HCT116 (cell line): ENCODE measurements at regions not wholly inside any gene's neighbourhood (a gene's known extent, or its start where the extent isn't known, plus 50 kb on each side); places are given as distances from the start of the nearest gene placed in this dataset.

Experiments used
- ATAC-seq: fragments of 200-7000 bp; cut with Tn5 transposase; 2 replicates; pipeline ENCODE4 v1.9.1; 2020; ENCODE audit warnings: mild to moderate bottlenecking, moderate library complexity
- BruUV-seq: library from RNA; stranded (reverse); fragments of 400-500 nt; replicated peaks from 2 replicates; lab custom pipeline; 2021; lab: Mats Ljungman, UMichigan
- CTCF ChIA-PET: fragments of 300-600 bp; sonication (Branson Sonifier 250); formaldehyde crosslinking; loops from one replicate; lab custom pipeline; 2021; ENCODE audit warnings: antibody characterized with exemption; lab: Charles Lee
- POLR2A ChIA-PET: fragments of 300-600, 350-600 bp; sonication (Branson Sonifier 250); formaldehyde crosslinking; loops from one replicate; lab custom pipeline; 2021; ENCODE audit warnings: antibody characterized with exemption; lab: Charles Lee
- RAD21 ChIA-PET, 2 experiments: fragments of 300-600 bp; sonication (Branson Sonifier 250); formaldehyde crosslinking; loops; one replicate each; lab custom pipeline; 2023; ENCODE audit warnings: low total read pairs in 2 of 2; ENCODE audit not compliant: uncharacterized antibody in 2 of 2, unreplicated experiment in 2 of 2, low non-redundant PET in 1 of 2; lab: Charles Lee
- DNase-seq: peaks from one replicate; pipeline ENCODE4 v3.0.0-alpha.2; 2010; ENCODE audit warnings: low read depth, low spot score
- H2AFZ ChIP-seq: fragments of 200-600 bp; shearing (Covaris generic), sonication (generic); 2 replicates; pipeline ENCODE4 v1.6.1; 2017; ENCODE audit warnings: low read depth, mixed run types, mixed read lengths, antibody characterized with exemption, low read length; ENCODE audit not compliant: poor library complexity, severe bottlenecking
- H3K27ac ChIP-seq: 2 replicates; pipeline ENCODE4 v1.5.1; 2012; ENCODE audit warnings: low read depth, low read length
- H3K27me3 ChIP-seq: fragments of 200-600 bp; sonication (generic); 2 replicates; pipeline ENCODE4 v1.6.1; 2016; ENCODE audit warnings: mixed run types, low read length, mixed read lengths; ENCODE audit not compliant: insufficient read depth
- H3K36me3 ChIP-seq, 2 experiments: fragments of 200-500 bp in 1 of 2; fragments of 200-600 bp in 1 of 2; sonication (Bioruptor generic) in 1 of 2; sonication (generic) in 1 of 2; 2 replicates each; pipeline versions ENCODE4 v1.5.1 to v1.6.1; 2014 to 2016; ENCODE audit warnings: low read length in 2 of 2, inconsistent platforms in 1 of 2, mixed read lengths in 1 of 2, mixed run types in 1 of 2; ENCODE audit not compliant: insufficient read depth in 2 of 2, control insufficient read depth in 1 of 2
- H3K4me1 ChIP-seq, 2 experiments: fragments of 200-600 bp in 1 of 2; sonication (generic) in 1 of 2; 2 replicates each; pipeline versions ENCODE4 v1.5.1 to v1.6.1; 2012 to 2017; ENCODE audit warnings: low read length in 2 of 2, inconsistent platforms in 1 of 2, mild to moderate bottlenecking in 1 of 2, mixed read lengths in 1 of 2, mixed run types in 1 of 2, moderate library complexity in 1 of 2; ENCODE audit not compliant: insufficient read depth in 2 of 2, control insufficient read depth in 1 of 2
- H3K4me2 ChIP-seq: fragments of 200-600 bp; sonication (generic); 2 replicates; pipeline ENCODE4 v1.6.1; 2017; ENCODE audit warnings: mixed run types, low read length, mixed read lengths
- H3K4me3 ChIP-seq, 2 experiments: fragments of 200-600 bp in 1 of 2; sonication (generic) in 1 of 2; replicated peaks in 1 of 2; 2 replicates each; pipeline ENCODE4 v1.5.1; 2011 to 2016; ENCODE audit warnings: low read length in 2 of 2, control low read depth in 1 of 2, low read depth in 1 of 2, mild to moderate bottlenecking in 1 of 2, mixed read lengths in 1 of 2, mixed run types in 1 of 2
- H3K79me2 ChIP-seq: fragments of 200-600 bp; sonication (generic); 2 replicates; pipeline ENCODE4 v1.6.1; 2017; ENCODE audit warnings: mild to moderate bottlenecking, mixed run types, low read length, moderate library complexity, mixed read lengths; ENCODE audit not compliant: insufficient read depth
- H3K9ac ChIP-seq: fragments of 200-600 bp; sonication (generic); 2 replicates; pipeline ENCODE4 v1.6.1; 2016; ENCODE audit warnings: low read length, mixed read lengths
- H3K9me2 ChIP-seq: fragments of 200-600 bp; sonication (generic), shearing (Covaris generic); 2 replicates; pipeline ENCODE4 v1.6.1; 2017; ENCODE audit warnings: mixed run types, mild to moderate bottlenecking, moderate library complexity; ENCODE audit not compliant: insufficient read depth
- H3K9me3 ChIP-seq, 2 experiments: fragments of 200-500 bp in 1 of 2; fragments of 200-600 bp in 1 of 2; sonication (Bioruptor generic) in 1 of 2; sonication (generic) in 1 of 2; 2 replicates each; pipeline ENCODE4 v1.6.1; 2014 to 2017; ENCODE audit warnings: low read length in 2 of 2, mixed read lengths in 2 of 2, inconsistent platforms in 1 of 2, low read depth in 1 of 2, mild to moderate bottlenecking in 1 of 2, mixed run types in 1 of 2, moderate library complexity in 1 of 2; ENCODE audit not compliant: control insufficient read depth in 1 of 2, insufficient read depth in 1 of 2
- H4K20me1 ChIP-seq: fragments of 200-600 bp; sonication (generic), shearing (Covaris generic); 2 replicates; pipeline ENCODE4 v1.6.1; 2017; ENCODE audit warnings: mixed run types, mild to moderate bottlenecking, moderate library complexity; ENCODE audit not compliant: insufficient read depth
- CBX3 ChIP-seq: IDR thresholded peaks from 2 replicates; pipeline ENCODE4 v1.6.1; 2012; ENCODE audit warnings: low read depth
- CEBPB ChIP-seq: IDR thresholded peaks from 2 replicates; pipeline ENCODE4 v1.6.1; 2012; ENCODE audit warnings: low read depth
- CTCF ChIP-seq, 3 experiments: fragments of 200-600 bp in 1 of 3; sonication (generic) in 1 of 3; IDR thresholded peaks in 2 of 3; conservative IDR thresholded peaks in 1 of 3; 2 replicates each; pipeline ENCODE4 v1.5.1; 2012 to 2017; ENCODE audit warnings: low read depth in 2 of 3, low read length in 2 of 3, antibody characterized with exemption in 1 of 3, borderline replicate concordance in 1 of 3, control low read depth in 1 of 3, mild to moderate bottlenecking in 1 of 3, mixed read lengths in 1 of 3, mixed run types in 1 of 3, moderate library complexity in 1 of 3; ENCODE audit not compliant: insufficient read depth in 1 of 3
- FOSL1 ChIP-seq: IDR thresholded peaks from 2 replicates; pipeline ENCODE4 v1.6.1; 2012; ENCODE audit warnings: low read depth
- JUND ChIP-seq: IDR thresholded peaks from 2 replicates; pipeline ENCODE4 v1.6.1; 2012
- MAX ChIP-seq: IDR thresholded peaks from 2 replicates; pipeline ENCODE4 v1.6.1; 2012
- POLR2A ChIP-seq: IDR thresholded peaks from 2 replicates; pipeline ENCODE4 v1.7.0; 2011; ENCODE audit warnings: borderline replicate concordance; ENCODE audit not compliant: insufficient read depth, insufficient read length; ENCODE audit errors: extremely low read depth
- POLR2AphosphoS5 ChIP-seq: IDR thresholded peaks from 2 replicates; pipeline ENCODE4 v1.6.1; 2011; ENCODE audit warnings: mild to moderate bottlenecking, low read depth, low read length, moderate library complexity
- REST ChIP-seq: IDR thresholded peaks from 2 replicates; pipeline ENCODE4 v1.6.1; 2012; ENCODE audit warnings: low read depth
- SIN3A ChIP-seq: IDR thresholded peaks from 2 replicates; pipeline ENCODE4 v1.6.1; 2012; ENCODE audit warnings: low read depth
- SP1 ChIP-seq: IDR thresholded peaks from 2 replicates; pipeline ENCODE4 v1.6.1; 2012; ENCODE audit warnings: low read depth
- TCF7L2 ChIP-seq: IDR thresholded peaks from 2 replicates; pipeline ENCODE4 v1.7.0; 2011; ENCODE audit warnings: borderline replicate concordance, inconsistent platforms; ENCODE audit not compliant: insufficient read depth, insufficient read length; ENCODE audit errors: extremely low read depth
- YY1 ChIP-seq: IDR thresholded peaks from 2 replicates; pipeline ENCODE4 v1.6.1; 2011; ENCODE audit warnings: low read length, low read depth, moderate library complexity, mild to moderate bottlenecking; ENCODE audit not compliant: insufficient replicate concordance; ENCODE audit errors: extremely low read depth
- intact Hi-C: fragments of 100-400 bp; cut with micrococcal nuclease; formaldehyde crosslinking; loops from 2 replicates; pipeline ENCODE4 v1.10.0; 2022

GRCh38 chr7:113793171-113793570 is 125.6 kb downstream of the PPP1R3A start:
- H3K4me1 ChIP-seq, result no peaks in the 10 kb centered on the region
- no peak overlapping the region for H3K4me3 ChIP-seq
- no peak overlapping the region for H2AFZ ChIP-seq
- TF ChIP-seq SIN3A (no peak), POLR2AphosphoS5 (no peak), JUND (no peak)
- no peaks in the 10 kb centered on the region for H4K20me1 ChIP-seq
- ChIA-PET RAD21 (no interaction called here), CTCF (no interaction called here), POLR2A (no interaction called here)
- H3K27me3 ChIP-seq, result no peaks in the 10 kb centered on the region
- DNase-seq, result no peak
- H3K4me2 ChIP-seq, result no peak overlapping the region
- H3K27ac ChIP-seq, result no peak overlapping the region
- no peak overlapping the region for H3K9ac ChIP-seq
- H3K79me2 ChIP-seq, result no peaks in the 10 kb centered on the region
- BruUV-seq, result no TSS peak
- peaks cover 4% of the 10 kb centered on the region; the same call in 1 of the 2 replicates for H3K9me2 ChIP-seq
- H3K36me3 ChIP-seq, result no peaks in the 10 kb centered on the region
- no peak for ATAC-seq
- intact Hi-C loops, result no loop called here
- H3K9me3 ChIP-seq, result no peaks in the 10 kb centered on the region

- Histone ChIP-seq H3K9me2 (peaks cover 4% of the 10 kb centered on the region; the same call in 1 of the 2 replicates), H3K36me3 (no peaks in the 10 kb centered on the region), H3K4me1 (no peaks in the 10 kb centered on the region), H2AFZ (no peak overlapping the region), H3K27ac (no peak overlapping the region), H3K27me3 (no peaks in the 10 kb centered on the region), H3K4me2 (no peak overlapping the region), H4K20me1 (no peaks in the 10 kb centered on the region), H3K4me3 (no peak overlapping the region), H3K79me2 (no peaks in the 10 kb centered on the region), H3K9me3 (no peaks in the 10 kb centered on the region), H3K9ac (no peak overlapping the region)
- no TSS peak for BruUV-seq
- CTCF ChIA-PET, result interaction anchor here (1.4 kb wide), 1 partner anchor 16 kb away, joined by 4 read pairs; no protein-coding TSS in a partner anchor
- POLR2A ChIA-PET, result no interaction called here
- intact Hi-C loops, result no loop called here
- no peak for DNase-seq
- no peak for ATAC-seq
- RAD21 ChIA-PET, result no interaction called here
- no peak for TF ChIP-seq CEBPB
- no peak for TF ChIP-seq FOSL1
- no peak for TF ChIP-seq SP1
- TF ChIP-seq CBX3, result no peak
- no peak for TF ChIP-seq MAX
- no peak for TF ChIP-seq YY1
- no peak for TF ChIP-seq TCF7L2
- TF ChIP-seq SIN3A, result no peak
- TF ChIP-seq POLR2A, result no peak
- no peak for TF ChIP-seq REST
- TF ChIP-seq CTCF (IDR thresholded peaks at IDR 0.05 in 2 of 3, conservative IDR thresholded peaks at IDR 0.05 in 1 of 3; ENCODE audit: borderline replicate concordance in 1 of 3, insufficient read depth in 1 of 3, low read depth in 2 of 3, low read length in 2 of 3), result no peak
Observed at GRCh38 chr7:113790025-113790424, 128.8 kb downstream of the PPP1R3A start.
